ENCODE measurements at regions not wholly inside any gene's neighbourhood (a gene's known extent, or its start where the extent isn't known, plus 50 kb on each side); places are given as distances from the start of the nearest gene placed in this dataset.
"Not testable (repeated sequence)": the region's sequence is repeated elsewhere in the genome, so short reads cannot be mapped to it uniquely, and the experiment has no call there.

GRCh38 chr4:183814461-183814860, 90.6 kb upstream of the STOX2 start:
- DNase-seq, result no peak

- DNase-seq, result no peak
Measured at GRCh38 chr4:183816077-183816476, 89.0 kb upstream of the STOX2 start.

DNA sequence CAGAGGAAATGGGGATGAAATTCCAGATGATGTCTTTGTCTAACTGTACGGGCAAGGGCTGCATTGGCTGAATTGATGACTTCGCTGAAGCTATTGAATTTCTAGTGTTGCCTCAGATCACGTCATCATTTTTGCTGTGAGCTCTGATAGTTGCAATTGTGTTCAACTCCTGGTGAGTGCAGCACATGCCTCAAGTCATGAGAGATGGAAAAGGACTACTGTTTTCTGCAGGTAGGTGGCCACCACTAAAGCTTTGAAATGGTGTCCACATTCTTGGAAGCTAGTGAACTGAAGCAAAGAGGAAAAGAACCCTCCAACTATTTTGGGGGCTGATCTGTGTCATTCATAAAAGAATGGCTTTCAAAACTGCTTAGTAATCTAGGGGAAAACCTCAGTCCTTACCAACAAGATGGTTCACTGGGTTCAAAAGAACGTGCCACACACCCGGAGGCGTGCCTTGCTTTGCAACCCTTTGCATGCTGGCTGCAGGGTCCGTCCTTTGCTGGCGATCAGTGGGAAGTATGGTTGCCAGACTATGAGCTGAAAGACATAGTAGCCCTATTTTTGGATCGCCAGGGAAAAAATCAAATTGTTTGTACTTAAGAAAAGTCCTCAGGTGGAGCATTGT, 88.1 kb upstream of the STOX2 start:
- no peak for DNase-seq

DNA sequence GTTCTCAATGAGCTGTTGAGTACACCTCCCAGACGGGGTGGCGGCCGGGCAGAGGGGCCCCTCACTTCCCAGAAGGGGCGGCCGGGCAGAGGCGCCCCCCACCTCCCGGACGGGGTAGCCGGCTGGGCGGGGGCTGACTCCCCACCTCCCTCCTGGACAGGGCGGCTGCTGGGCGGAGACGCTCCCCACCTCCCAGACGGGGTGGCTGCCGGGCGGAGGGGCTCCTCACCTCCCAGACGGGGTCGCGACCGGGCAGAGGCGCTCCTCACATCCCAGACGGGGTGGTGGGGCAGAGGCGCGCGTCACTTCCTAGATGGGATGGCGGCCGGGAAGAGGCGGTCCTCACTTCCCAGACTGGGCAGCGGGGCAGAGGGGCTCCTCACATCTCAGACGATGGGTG, 86.5 kb upstream of the STOX2 start:
- not testable (repeated sequence) for DNase-seq

DNA sequence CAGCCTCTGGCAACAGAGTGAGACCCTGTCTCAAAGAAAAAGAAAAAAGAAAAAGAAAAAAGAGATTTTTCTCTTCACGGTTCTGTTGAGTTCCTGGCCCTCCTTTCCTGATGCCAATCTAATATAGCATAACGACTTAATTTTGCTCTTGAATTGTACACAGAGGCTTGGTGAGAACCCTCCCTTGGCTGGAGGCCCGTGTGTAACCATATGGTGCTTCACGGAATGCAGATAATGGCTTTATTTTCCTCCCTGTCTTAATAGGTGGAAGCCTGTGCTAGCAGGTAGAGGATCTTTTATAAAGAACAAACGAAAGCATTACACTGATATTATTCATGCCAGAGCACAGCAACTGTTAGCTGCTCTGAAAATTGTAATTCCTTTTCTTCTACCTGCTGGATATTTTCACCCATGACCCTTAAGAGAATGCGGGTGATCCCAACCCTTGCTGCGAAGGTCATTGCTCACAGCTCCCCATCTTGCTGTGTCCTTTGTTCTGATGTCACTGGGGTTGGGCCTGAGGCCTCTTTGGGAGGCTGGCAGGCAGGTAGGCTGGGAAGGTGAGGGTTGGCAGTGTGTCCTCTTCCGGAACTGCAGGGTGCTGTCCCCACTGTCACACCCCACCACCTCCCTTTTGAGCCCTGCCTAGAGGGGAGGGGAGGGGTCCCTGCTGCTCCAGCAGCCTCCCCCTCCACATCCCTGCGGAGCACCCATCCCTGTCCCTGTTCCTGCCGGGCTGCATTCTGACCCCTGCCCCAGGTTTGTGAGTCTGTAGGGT, 83.8 kb upstream of the STOX2 start:
- DNase-seq, result no peak

DNA sequence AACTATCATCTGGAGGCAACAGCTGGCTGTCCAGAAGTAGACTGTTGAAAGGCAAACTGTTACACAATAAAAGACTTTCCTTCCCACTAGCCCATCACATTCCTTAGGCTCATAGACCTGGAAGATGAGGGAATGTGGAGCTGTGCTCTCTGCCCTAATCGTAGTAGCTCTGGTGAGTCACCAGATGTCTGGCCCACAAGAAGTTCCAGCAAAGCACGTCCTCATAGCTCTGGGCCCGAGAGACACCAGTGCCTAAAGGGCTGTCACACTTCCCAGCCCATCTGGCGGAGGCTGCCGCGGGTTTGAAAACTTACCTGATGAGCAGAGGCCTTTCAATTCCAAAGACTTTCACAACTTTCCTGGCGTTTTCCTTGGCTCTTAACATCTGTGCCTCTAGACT, 81.7 kb upstream of the STOX2 start:
- no peak for DNase-seq

DNA sequence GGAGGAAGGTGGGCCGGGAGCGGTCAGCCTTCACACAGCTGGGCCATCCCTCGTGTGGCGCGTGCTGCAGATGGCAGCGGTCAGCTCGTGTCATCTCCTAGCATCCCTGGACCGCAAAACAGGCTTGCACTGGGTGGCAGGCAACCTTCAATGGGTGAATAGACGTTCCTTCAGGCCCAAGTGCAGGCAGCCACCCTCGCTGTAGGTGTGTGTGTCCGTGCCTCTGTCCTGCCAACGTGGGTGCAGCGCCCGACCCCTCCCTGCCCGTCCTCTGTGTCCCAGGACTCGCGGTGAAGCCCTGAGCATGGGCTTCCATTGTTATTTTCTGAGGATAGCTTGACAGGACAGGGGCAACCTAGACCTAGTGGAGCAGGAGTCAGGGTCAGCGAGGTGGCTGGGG, 79.8 kb upstream of the STOX2 start:
- DNase-seq, result no peak

DNA sequence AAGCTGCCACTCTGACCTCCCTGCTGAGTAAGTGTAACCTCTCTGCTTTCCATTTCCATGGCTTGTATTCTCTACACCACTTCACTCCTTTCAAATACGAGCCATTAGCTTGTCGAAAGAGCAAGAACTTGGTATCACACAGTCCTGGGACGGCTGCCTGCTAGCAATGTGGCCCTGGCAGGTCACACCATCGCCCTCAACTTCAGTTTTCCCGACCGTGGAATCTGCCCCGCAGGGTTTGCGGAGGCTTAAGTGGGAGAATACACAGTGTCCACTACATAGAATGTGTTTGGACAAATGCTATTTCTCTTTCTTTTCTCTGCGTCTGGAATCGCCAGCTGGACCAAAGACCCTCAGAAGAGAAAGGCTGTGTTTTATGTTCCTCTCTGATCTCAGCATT, 78.6 kb upstream of the STOX2 start:
- DNase-seq, result no peak

GRCh38 chr4:183828125-183828524, 77.0 kb upstream of the STOX2 start:
- peak in 4 of 51 donors; percentile 4 to 11 (median 5) for DNase-seq

DNA sequence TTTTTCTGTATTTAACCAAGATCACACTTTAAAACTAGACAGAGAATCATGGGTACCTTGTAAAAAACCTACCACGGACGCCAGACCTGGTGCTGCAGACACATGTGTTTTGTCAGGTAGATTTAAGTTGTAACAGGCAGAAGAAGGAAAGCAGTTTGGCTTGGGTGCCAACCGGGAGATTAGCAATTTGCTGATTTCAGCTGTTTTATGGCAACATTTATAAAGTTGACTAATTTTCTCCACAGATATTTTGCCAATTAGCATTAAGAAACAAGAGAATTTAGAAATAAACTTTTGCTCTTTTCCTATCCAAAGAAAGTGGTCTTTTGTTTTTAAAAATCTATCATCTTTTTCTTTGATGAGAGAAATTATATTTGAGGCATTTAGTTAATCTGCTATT, 76.3 kb upstream of the STOX2 start:
- no peak for DNase-seq

DNA sequence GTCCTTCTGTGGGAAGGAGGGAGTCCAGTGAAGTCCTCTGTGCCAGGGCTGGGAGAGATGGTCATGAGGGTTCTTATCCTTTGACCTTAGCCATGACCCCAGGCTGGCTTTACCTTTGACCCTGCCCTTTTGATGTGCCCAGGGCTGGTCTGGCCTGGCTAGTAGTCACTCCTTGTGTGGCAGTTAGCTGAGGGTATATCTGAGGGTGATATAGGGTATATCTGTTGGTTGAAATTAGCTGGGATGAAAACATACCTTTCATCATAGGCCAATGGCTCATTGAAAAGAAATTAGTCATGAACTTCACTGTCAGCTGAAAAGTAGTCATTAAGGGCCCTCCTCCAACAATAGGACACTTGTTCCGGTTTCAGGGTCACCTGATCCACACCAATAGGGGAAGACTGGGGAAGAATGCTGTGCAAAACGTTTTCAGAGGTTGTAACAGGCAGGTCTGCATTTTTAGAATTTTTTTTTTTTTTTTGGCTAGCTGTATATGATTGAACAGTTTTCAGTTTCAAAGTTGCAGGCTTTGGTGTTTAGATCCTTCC, 74.6 kb upstream of the STOX2 start:
- no peak for DNase-seq

GRCh38 chr4:183831026-183831446, 74.1 kb upstream of the STOX2 start:
- no peak for DNase-seq

GRCh38 chr4:183831683-183832082, 73.4 kb upstream of the STOX2 start:
- DNase-seq, result no peak

- no peak for DNase-seq
Measured at GRCh38 chr4:183832776-183833450, 72.2 kb upstream of the STOX2 start.

GRCh38 chr4:183834252-183834651, 70.9 kb upstream of the STOX2 start:
- DNase-seq, result peak in 2 of 51 donors; percentile 35 to 60

- no peak for DNase-seq
Measured at GRCh38 chr4:183837222-183837621, 67.9 kb upstream of the STOX2 start.

DNA sequence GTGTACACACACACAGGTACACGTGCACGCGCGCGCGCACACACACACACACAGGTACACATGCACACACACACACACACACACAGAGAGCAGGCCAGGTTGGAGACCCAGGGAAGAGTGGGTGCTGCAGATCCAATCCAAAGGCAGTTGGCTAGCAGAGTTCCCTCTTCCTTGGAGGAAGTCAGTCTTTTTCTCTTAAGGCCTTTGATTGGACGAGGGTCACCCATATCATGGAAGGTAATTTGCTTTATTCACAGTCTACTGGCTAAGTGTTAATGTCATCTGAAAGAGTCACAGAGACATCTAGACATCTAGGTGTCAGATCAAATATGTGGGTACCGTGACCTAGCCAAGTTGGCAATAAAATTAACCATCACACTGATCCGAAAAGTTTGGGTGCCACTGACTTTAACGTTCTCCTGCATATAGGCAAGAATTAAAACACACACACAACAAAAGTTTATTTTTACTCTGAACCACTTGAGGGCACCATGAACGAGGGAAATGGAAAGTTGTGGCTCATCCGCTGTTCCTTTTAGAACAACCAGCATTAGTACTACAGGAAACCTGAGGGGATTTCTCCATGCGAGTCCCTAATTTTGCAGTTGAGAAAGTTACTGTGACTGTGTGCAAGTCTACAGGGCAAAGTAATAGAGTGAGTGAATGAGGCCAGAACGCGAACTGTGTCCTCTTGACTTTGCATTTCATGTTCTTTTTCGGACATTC, 66.0 kb upstream of the STOX2 start:
- peak in 3 of 51 donors; percentile 7 to 56 (median 17) for DNase-seq

- peak in 48 of 51 donors; percentile 4 to 90 (median 60) for DNase-seq
Measured at GRCh38 chr4:183840311-183840710, 64.8 kb upstream of the STOX2 start.

DNA sequence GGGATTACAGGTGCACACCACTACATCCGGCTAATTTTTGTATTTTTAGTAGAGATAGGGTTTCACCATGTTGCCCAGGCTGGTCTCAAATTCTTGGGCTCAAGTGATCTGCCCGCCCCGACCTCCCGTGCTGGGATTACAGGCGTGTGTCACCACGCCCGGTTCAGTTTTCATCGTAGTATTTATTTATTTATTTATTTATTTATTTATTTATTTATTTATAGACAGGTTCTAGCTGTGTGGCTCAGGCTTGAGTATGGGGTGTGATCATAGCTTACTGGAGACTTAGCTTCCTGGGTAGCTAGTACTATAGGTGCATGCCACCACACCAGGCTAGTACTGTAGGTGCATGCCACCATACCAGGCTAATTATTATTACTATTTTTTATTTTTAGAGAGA, 64.1 kb upstream of the STOX2 start:
- DNase-seq, result no peak

DNA sequence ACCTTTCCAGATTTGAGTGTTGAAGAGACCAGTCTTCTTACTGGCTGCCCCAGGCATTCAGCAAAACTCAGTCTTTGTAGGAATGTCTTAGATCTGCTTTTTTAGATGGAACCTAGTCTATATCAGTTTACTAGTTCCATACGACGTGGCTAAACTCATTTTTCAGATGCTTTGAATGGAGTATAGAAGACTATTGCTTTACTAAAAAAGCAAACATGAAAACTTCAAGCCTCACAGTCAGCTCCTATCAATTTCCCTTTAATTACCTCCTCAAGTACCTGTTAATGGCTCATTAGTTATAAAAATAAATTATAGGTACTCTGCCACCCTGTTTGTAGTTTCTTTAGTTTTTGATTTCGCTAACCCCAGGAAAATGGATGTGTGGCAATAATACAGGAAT, 63.0 kb upstream of the STOX2 start:
- no peak for DNase-seq

DNA sequence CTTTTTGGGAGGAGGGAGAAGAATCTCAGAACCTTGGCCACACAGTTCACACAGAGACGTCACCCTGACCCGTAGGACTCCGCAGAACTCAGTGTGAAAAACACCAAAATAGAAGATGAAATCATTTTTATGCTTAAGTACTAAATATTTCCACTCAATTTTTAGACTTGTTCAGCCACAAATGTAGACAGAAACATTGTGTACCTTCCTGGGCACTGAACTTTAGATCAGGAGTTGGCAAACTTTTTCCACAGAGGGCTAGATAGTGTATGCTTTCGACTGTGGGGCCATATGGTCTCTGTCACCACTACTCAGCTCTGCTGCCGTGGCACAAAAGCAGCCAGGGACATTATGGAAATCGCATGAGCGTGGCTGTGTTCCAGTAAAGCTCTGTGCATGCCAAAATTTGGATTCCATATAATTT, 61.8 kb upstream of the STOX2 start:
- DNase-seq, result no peak

DNA sequence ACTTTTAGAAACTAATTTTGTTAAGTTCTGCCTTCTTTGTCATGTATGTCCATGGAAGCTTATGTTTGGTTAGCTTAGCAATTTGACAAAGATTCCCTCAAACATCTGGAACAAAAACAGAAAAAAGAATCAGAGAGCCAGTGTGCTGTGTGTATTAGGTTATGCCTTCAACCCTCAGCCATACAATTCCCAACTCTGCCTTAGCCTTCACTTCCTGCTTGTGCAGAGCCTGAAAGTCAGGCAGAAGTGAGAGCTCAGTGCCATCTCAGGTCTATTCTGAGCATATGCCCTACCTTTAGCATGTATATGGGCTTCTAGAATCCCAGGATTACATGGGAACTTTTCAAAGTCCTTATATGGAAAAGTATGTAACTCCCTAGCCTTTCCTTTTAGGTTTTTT, 58.2 kb upstream of the STOX2 start:
- no peak for DNase-seq
